ENCODE measurements at regions not wholly inside any gene's neighbourhood (a gene's known extent, or its start where the extent isn't known, plus 50 kb on each side); places are given as distances from the start of the nearest gene placed in this dataset.

DNA sequence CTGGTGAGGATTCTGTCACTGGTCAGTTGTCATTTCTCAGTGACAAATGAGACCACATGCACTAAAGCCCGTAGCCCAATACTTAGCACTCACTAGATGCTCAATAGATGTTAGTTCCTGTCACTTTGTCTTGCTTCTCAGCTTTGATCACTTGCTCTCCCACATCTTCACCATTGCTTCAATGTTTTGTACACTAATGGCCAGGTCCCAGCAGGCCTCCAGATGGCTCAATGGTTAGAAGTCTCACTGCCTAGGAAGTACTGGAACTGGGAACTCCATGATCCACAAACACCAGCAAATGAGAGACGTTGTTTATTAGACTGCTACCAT, 502.8 kb upstream of the JARID2 start:
- TF ChIP-seq POLR2A (IDR thresholded peaks at IDR 0.05; ENCODE audit: borderline replicate concordance, extremely low read depth, insufficient read depth, insufficient read length), result no peak
- TF ChIP-seq CTCF (IDR thresholded peaks at IDR 0.05 in 2 of 3, conservative IDR thresholded peaks at IDR 0.05 in 1 of 3; ENCODE audit: borderline replicate concordance in 1 of 3, insufficient read depth in 1 of 3, low read depth in 2 of 3, low read length in 2 of 3), result no peak
- TF ChIP-seq, protein P1, sequence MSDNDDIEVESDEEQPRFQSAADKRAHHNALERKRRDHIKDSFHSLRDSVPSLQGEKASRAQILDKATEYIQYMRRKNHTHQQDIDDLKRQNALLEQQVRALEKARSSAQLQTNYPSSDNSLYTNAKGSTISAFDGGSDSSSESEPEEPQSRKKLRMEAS (IDR thresholded peaks at IDR 0.05), result no peak
- no peak for TF ChIP-seq ATF3 (IDR thresholded peaks at IDR 0.05)
- TF ChIP-seq RAD21 (IDR thresholded peaks at IDR 0.05; ENCODE audit: low read depth), result no peak
- TF ChIP-seq EZH2 (IDR thresholded peaks at IDR 0.05), result no peak

All from HCT116 (cell line).